Pancreas (tissue), 10 donors: ENCODE measurements at regions not wholly inside any gene's neighbourhood (a gene's known extent, or its start where the extent isn't known, plus 50 kb on each side); places are given as distances from the start of the nearest gene placed in this dataset.

ENCODE experiments used
- ATAC-seq, 4 donors: fragments of 200-7000 bp; cut with Tn5 transposase; one replicate each; pipeline versions ENCODE4 v1.8.0 to v1.9.1; 2020; ENCODE audit warnings: mild to moderate bottlenecking in 4 of 4, moderate library complexity in 4 of 4
- DNase-seq, 6 donors: peaks; one replicate each; pipeline ENCODE4 v3.0.0-alpha.2; 2020
- FAIRE-seq: peaks from 2 replicates; lab custom pipeline; 2012; peaks lifted over from hg19 to GRCh38; lab: Jason Lieb, UNC
- H3K27ac ChIP-seq, 4 donors: fragments of 200-600 bp; sonication (generic); 1 replicate in 3 of 4; 2 replicates in 1 of 4; pipeline versions ENCODE4 v1.5.0 to v1.8.0; 2020
- H3K27me3 ChIP-seq, 4 donors: fragments of 200-600 bp; one replicate each; pipeline ENCODE4 v1.8.0; 2021
- H3K36me3 ChIP-seq, 3 donors: fragments of 200-600 bp; sonication (generic) in 1 of 3; one replicate each; pipeline versions ENCODE4 v1.5.0 to v1.8.0; 2020 to 2021
- H3K4me1 ChIP-seq, 3 donors: fragments of 200-600 bp; one replicate each; pipeline ENCODE4 v1.8.0; 2021
- H3K4me3 ChIP-seq, 4 donors: fragments of 200-600 bp; sonication (generic) in 2 of 4; one replicate each; pipeline versions ENCODE4 v1.5.0 to v1.8.0; 2020 to 2021
- H3K9me3 ChIP-seq, 4 donors: fragments of 200-600 bp; one replicate each; pipeline ENCODE4 v1.8.0; 2021
- CTCF ChIP-seq, 4 donors: fragments of 200-600 bp; sonication (generic) in 3 of 4; IDR thresholded peaks; one replicate each; pipeline versions ENCODE4 v1.5.0 to v1.8.0; 2021; ENCODE audit warnings: antibody characterized with exemption in 4 of 4
- WGBS, 2 donors: extraction: QIAGEN DNeasy Blood & Tissue Kit; methylation state at CpG; one replicate each; pipeline ENCODE4 v1.1.7; 2013; 5-methylcytosine and 5-hydroxymethylcytosine counted together
- intact Hi-C, 3 donors: fragments of 100-400 bp; cut with DNase I; formaldehyde crosslinking; loops; one replicate each; pipeline versions ENCODE4 v1.11.1 to v1.14.2; 2022
- donor health status: healthy with polysubstance abuse.
- donor health status: DM: no; HTN: no; CAD: no; lungs with moderate emphysema.
- donor health status: DM: no; HTN: no; CAD: no.
- donor health status: control.
- donor health status: control.
- donor health status: Bipolar disorder and iron deficiency.
- donor health status: DM: yes; HTN: yes; CAD: no.
- donor health status: DM: no; HTN: no; CAD: no.
- donor health status: DM: no; HTN: no; CAD: no.
- donor health status: DM: yes; HTN: yes; CAD: no.

GRCh38 chr2:118634876-118635275, 212.6 kb downstream of the EN1 start:
- Histone ChIP-seq H3K27ac (no peak overlapping the region), H3K9me3 (no peaks in the 10 kb centered on the region), H3K4me1 (no peaks in the 10 kb centered on the region), H3K4me3 (no peak overlapping the region), H3K36me3 (no peaks in the 10 kb centered on the region), H3K27me3 (no peaks in the 10 kb centered on the region)
- intact Hi-C loops: no loop called here
- no peak for TF ChIP-seq CTCF (IDR thresholded peaks at IDR 0.05)
- WGBS, 2 donors: 84 to 87% methylated on average over 3 of the region's 3 CpGs
- ATAC-seq: no peak
- no peak for FAIRE-seq
- no peak for DNase-seq

- H3K27ac ChIP-seq: no peak overlapping the region
- WGBS, 2 donors: 81 to 86% methylated on average over 9 of the region's 9 CpGs
Measured at GRCh38 chr2:118633371-118634018, 214.0 kb downstream of the EN1 start.

GRCh38 chr2:118632921-118633320, 214.5 kb downstream of the EN1 start:
- Histone ChIP-seq H3K27me3 (no peaks in the 10 kb centered on the region), H3K36me3 (no peaks in the 10 kb centered on the region), H3K27ac (no peak overlapping the region), H3K4me3 (no peak overlapping the region), H3K4me1 (no peaks in the 10 kb centered on the region), H3K9me3 (no peaks in the 10 kb centered on the region)
- no peak for DNase-seq
- intact Hi-C loops: no loop called here
- FAIRE-seq: no peak
- 51 to 68% methylated on average over 11 of the region's 11 CpGs for WGBS, 2 donors
- TF ChIP-seq CTCF (IDR thresholded peaks at IDR 0.05): no peak
- ATAC-seq: no peak

More at GRCh38 chr2:118633371-118634018, 214.0 kb downstream of the EN1 start:
- Histone ChIP-seq H3K27me3 (no peaks in the 10 kb centered on the region), H3K36me3 (no peaks in the 10 kb centered on the region), H3K4me1 (no peaks in the 10 kb centered on the region), H3K9me3 (no peaks in the 10 kb centered on the region), H3K4me3 (no peak overlapping the region)
- intact Hi-C loops: no loop called here
- no peak for TF ChIP-seq CTCF (IDR thresholded peaks at IDR 0.05)
- ATAC-seq (no peak), FAIRE-seq (no peak), DNase-seq (no peak)

GRCh38 chr2:118627156-118627555, 220.3 kb downstream of the EN1 start:
- TF ChIP-seq CTCF (IDR thresholded peaks at IDR 0.05): no peak
- intact Hi-C loops: no loop called here
- no peak overlapping the region for H3K27ac ChIP-seq
- H3K27me3 ChIP-seq: no peaks in the 10 kb centered on the region
- H3K4me3 ChIP-seq: no peak overlapping the region
- no peak for ATAC-seq
- no peak for DNase-seq
- H3K9me3 ChIP-seq: no peaks in the 10 kb centered on the region
- H3K36me3 ChIP-seq: no peaks in the 10 kb centered on the region
- no peaks in the 10 kb centered on the region for H3K4me1 ChIP-seq
- FAIRE-seq: no peak
- 72 to 82% methylated on average over 3 of the region's 3 CpGs for WGBS, 2 donors

GRCh38 chr2:118622913-118623312, 224.5 kb downstream of the EN1 start:
- no peak for TF ChIP-seq CTCF (IDR thresholded peaks at IDR 0.05)
- Histone ChIP-seq H3K9me3 (no peaks in the 10 kb centered on the region), H3K27ac (no peak overlapping the region), H3K4me1 (no peaks in the 10 kb centered on the region), H3K27me3 (no peaks in the 10 kb centered on the region), H3K4me3 (no peak overlapping the region), H3K36me3 (no peaks in the 10 kb centered on the region)
- ATAC-seq (no peak), DNase-seq (no peak), FAIRE-seq (no peak)
- WGBS, 2 donors: 76 to 83% methylated on average over 4 of the region's 4 CpGs
- intact Hi-C loops: no loop called here
